Mesothelial cell of epicardium (in vitro differentiated cells): ENCODE measurements at regions not wholly inside any gene's neighbourhood (a gene's known extent, or its start where the extent isn't known, plus 50 kb on each side); places are given as distances from the start of the nearest gene placed in this dataset.

ENCODE experiments used
- DNase-seq, 2 experiments: peaks; one replicate each; pipeline ENCODE4 v3.0.0; 2021; ENCODE audit warnings: low spot score in 2 of 2; ENCODE audit not compliant: unreplicated experiment in 2 of 2
- H3K27ac Mint-ChIP-seq: 2 replicates; pipeline ENCODE4 v1.8.0; 2021; ENCODE audit warnings: mixed read lengths
- H3K27me3 Mint-ChIP-seq: 2 replicates; pipeline ENCODE4 v1.8.0; 2021; ENCODE audit warnings: low read depth, mixed read lengths
- H3K36me3 Mint-ChIP-seq: 2 replicates; pipeline ENCODE4 v1.8.0; 2021; ENCODE audit warnings: mixed read lengths
- H3K4me1 Mint-ChIP-seq: 2 replicates; pipeline ENCODE4 v1.8.0; 2021; ENCODE audit warnings: mixed read lengths
- H3K4me3 Mint-ChIP-seq: 2 replicates; pipeline ENCODE4 v1.8.0; 2021; ENCODE audit warnings: mild to moderate bottlenecking, moderate library complexity, mixed read lengths
- H3K9me3 Mint-ChIP-seq: 2 replicates; pipeline ENCODE4 v1.8.0; 2021; ENCODE audit warnings: mixed read lengths
- CTCF ChIP-seq: fragments of 200-600 bp; sonication (generic); IDR thresholded peaks from one replicate; pipeline ENCODE4 v1.5.0; 2021; ENCODE audit warnings: antibody characterized with exemption; ENCODE audit not compliant: unreplicated experiment

GRCh38 chr1:70874063-70874462, 173.6 kb downstream of the PTGER3 start:
- no peak for DNase-seq
- peak overlapping the region; percentile 80 for H3K27ac Mint-ChIP-seq
- H3K4me1 Mint-ChIP-seq = peaks cover 12% of the 10 kb centered on the region
- H3K9me3 Mint-ChIP-seq = peaks cover 18% of the 10 kb centered on the region
- TF ChIP-seq CTCF = no peak
- H3K36me3 Mint-ChIP-seq = no peaks in the 10 kb centered on the region
- no peak overlapping the region for H3K4me3 Mint-ChIP-seq
- no peaks in the 10 kb centered on the region for H3K27me3 Mint-ChIP-seq

GRCh38 chr1:70874818-70875217, 172.8 kb downstream of the PTGER3 start:
- peaks cover 12% of the 10 kb centered on the region for H3K4me1 Mint-ChIP-seq
- no peak overlapping the region for H3K27ac Mint-ChIP-seq
- no peak overlapping the region for H3K4me3 Mint-ChIP-seq
- TF ChIP-seq CTCF = no peak
- no peak for DNase-seq
- no peaks in the 10 kb centered on the region for H3K36me3 Mint-ChIP-seq
- H3K27me3 Mint-ChIP-seq = no peaks in the 10 kb centered on the region
- H3K9me3 Mint-ChIP-seq = peaks cover 22% of the 10 kb centered on the region

- H3K9me3 Mint-ChIP-seq = peaks cover 33% of the 10 kb centered on the region
- no peak overlapping the region for H3K4me3 Mint-ChIP-seq
- TF ChIP-seq CTCF = no peak
- no peak overlapping the region for H3K27ac Mint-ChIP-seq
- DNase-seq = no peak
- H3K36me3 Mint-ChIP-seq = no peaks in the 10 kb centered on the region
- H3K4me1 Mint-ChIP-seq = peaks cover 12% of the 10 kb centered on the region
- no peaks in the 10 kb centered on the region for H3K27me3 Mint-ChIP-seq
These were observed 170.3 kb downstream of the PTGER3 start for GRCh38 chr1:70877343-70877742.

- H3K9me3 Mint-ChIP-seq = no peaks in the 10 kb centered on the region
- no peaks in the 10 kb centered on the region for H3K36me3 Mint-ChIP-seq
- H3K4me1 Mint-ChIP-seq = peaks cover 4% of the 10 kb centered on the region
- no peak for DNase-seq
- no peaks in the 10 kb centered on the region for H3K27me3 Mint-ChIP-seq
- no peak overlapping the region for H3K4me3 Mint-ChIP-seq
- H3K27ac Mint-ChIP-seq = peak overlapping the region; percentile 30
- no peak for TF ChIP-seq CTCF
These were observed 159.7 kb downstream of the PTGER3 start for GRCh38 chr1:70887936-70888335.

- Mint-ChIP-seq H3K36me3 (no peaks in the 10 kb centered on the region), H3K4me1 (peaks cover 4% of the 10 kb centered on the region), H3K27me3 (no peaks in the 10 kb centered on the region), H3K9me3 (no peaks in the 10 kb centered on the region), H3K27ac (no peak overlapping the region), H3K4me3 (no peak overlapping the region)
- DNase-seq = no peak
- no peak for TF ChIP-seq CTCF
These were observed 158.9 kb downstream of the PTGER3 start for GRCh38 chr1:70888722-70889121.

GRCh38 chr1:70890408-70890807, 157.2 kb downstream of the PTGER3 start:
- Mint-ChIP-seq H3K4me3 (no peak overlapping the region), H3K4me1 (peaks cover 4% of the 10 kb centered on the region), H3K36me3 (no peaks in the 10 kb centered on the region), H3K27me3 (no peaks in the 10 kb centered on the region), H3K27ac (no peak overlapping the region), H3K9me3 (no peaks in the 10 kb centered on the region)
- TF ChIP-seq CTCF = no peak
- DNase-seq = no peak
